Esophagus (tissue), 2 donors: ENCODE measurements at regions not wholly inside any gene's neighbourhood (a gene's known extent, or its start where the extent isn't known, plus 50 kb on each side); places are given as distances from the start of the nearest gene placed in this dataset.

Experiments
- H3K27ac ChIP-seq, 2 donors: one replicate each; pipeline ENCODE4 v1.5.1; 2013; ENCODE audit warnings: low read depth in 2 of 2, mild to moderate bottlenecking in 2 of 2, inconsistent platforms in 1 of 2, low read length in 1 of 2, moderate library complexity in 1 of 2
- H3K27me3 ChIP-seq, 2 donors: one replicate each; pipeline ENCODE4 v1.6.1; 2013; ENCODE audit warnings: low read length in 2 of 2, control low read depth in 1 of 2, mild to moderate bottlenecking in 1 of 2; ENCODE audit not compliant: insufficient read depth in 2 of 2, control insufficient read depth in 1 of 2
- H3K36me3 ChIP-seq, 2 donors: one replicate each; pipeline ENCODE4 v1.6.1; 2013; ENCODE audit warnings: low read length in 1 of 2; ENCODE audit not compliant: control insufficient read depth in 2 of 2, insufficient read depth in 2 of 2
- H3K4me1 ChIP-seq, 2 donors: one replicate each; pipeline ENCODE4 v1.6.1; 2013; ENCODE audit warnings: low read length in 1 of 2; ENCODE audit not compliant: control insufficient read depth in 2 of 2, insufficient read depth in 2 of 2
- H3K4me3 ChIP-seq, 2 donors: one replicate each; pipeline ENCODE4 v1.5.1; 2013; ENCODE audit warnings: low read length in 2 of 2, mild to moderate bottlenecking in 2 of 2, low read depth in 1 of 2, moderate library complexity in 1 of 2
- H3K9me3 ChIP-seq, 2 donors: one replicate each; pipeline ENCODE4 v1.6.1; 2013; ENCODE audit warnings: mild to moderate bottlenecking in 2 of 2, low read depth in 1 of 2, low read length in 1 of 2, moderate library complexity in 1 of 2; ENCODE audit not compliant: control insufficient read depth in 2 of 2, insufficient read depth in 1 of 2
- WGBS, 2 donors: extraction: QIAGEN DNeasy Blood & Tissue Kit; methylation state at CpG; one replicate each; pipeline ENCODE4 v1.1.7; 2013; 5-methylcytosine and 5-hydroxymethylcytosine counted together
- donor health status: healthy with polysubstance abuse.
- donor health status: Bipolar disorder and iron deficiency.

- Histone ChIP-seq H3K9me3 (no peaks in the 10 kb centered on the region), H3K27me3 (no peaks in the 10 kb centered on the region), H3K27ac (no peak overlapping the region), H3K4me1 (no peaks in the 10 kb centered on the region), H3K4me3 (no peak overlapping the region), H3K36me3 (no peaks in the 10 kb centered on the region)
- WGBS, 2 donors = 94 to 97% methylated on average over 1 of the region's 1 CpG
Observed at GRCh38 chr10:4763513-4763912, 62.5 kb upstream of the AKR1E2 start.

DNA sequence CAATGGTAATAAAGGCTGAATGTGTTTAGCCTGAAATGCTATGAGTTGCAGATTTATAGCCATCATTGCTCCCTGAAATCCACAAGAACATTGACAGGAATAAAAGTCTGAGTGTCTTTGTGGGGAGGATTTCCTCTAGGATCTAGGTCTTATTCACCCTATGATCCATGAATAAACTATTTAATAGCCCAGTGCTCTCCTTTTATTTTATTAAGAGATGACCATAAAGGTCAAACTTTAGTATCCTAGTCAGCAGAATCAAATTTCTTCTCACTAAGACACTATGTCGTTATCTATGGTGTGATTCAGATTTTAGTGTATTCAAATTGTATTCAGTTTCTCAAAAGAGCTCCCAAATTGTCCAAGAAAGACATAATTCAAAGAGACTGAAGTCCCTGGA lies 67.8 kb upstream of the AKR1E2 start:
- Histone ChIP-seq H3K9me3 (no peaks in the 10 kb centered on the region), H3K4me3 (no peak overlapping the region), H3K36me3 (no peaks in the 10 kb centered on the region), H3K27me3 (no peaks in the 10 kb centered on the region), H3K27ac (no peak overlapping the region), H3K4me1 (no peaks in the 10 kb centered on the region)
- WGBS, 2 donors = 80 to 87% methylated on average over 1 of the region's 1 CpG

DNA sequence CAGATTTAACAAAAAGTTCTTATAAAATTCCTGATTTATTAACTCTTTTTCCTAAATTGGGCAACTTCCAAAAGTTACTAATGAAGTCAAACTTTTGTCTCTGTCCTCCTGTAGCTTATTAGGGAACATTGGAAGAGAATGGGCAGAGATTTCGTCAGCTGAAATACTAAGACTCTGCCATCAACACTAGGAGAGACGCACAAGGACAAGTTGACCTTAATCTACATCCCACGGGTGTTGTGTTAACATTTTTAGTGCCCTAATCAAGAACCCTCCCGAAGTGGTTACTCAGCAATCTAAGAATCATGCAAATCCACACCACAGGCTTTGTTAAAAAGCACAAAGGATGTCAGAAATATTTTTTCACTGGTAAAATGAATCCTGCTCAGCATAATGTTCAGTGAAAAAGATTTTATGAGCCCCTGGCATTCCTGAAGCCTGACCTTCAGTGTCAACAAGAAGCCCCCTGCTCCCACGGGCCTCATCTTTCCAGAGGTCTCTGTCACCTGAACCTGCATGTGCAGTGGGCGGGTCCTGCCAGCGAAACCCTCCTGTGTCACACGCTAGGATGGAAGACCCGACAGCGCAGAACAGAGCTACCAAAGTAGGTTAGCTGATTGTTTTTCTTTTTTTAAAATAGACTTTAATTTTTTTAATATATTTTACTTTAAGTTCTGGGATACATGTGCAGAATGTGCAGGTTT lies 70.6 kb upstream of the AKR1E2 start:
- Histone ChIP-seq H3K4me1 (no peaks in the 10 kb centered on the region), H3K27ac (no peak overlapping the region), H3K9me3 (no peaks in the 10 kb centered on the region), H3K36me3 (no peaks in the 10 kb centered on the region), H3K27me3 (no peaks in the 10 kb centered on the region), H3K4me3 (no peak overlapping the region)
- whole genome bisulfite sequencing, 2 donors = 77 to 82% methylated on average over 10 of the region's 10 CpGs

DNA sequence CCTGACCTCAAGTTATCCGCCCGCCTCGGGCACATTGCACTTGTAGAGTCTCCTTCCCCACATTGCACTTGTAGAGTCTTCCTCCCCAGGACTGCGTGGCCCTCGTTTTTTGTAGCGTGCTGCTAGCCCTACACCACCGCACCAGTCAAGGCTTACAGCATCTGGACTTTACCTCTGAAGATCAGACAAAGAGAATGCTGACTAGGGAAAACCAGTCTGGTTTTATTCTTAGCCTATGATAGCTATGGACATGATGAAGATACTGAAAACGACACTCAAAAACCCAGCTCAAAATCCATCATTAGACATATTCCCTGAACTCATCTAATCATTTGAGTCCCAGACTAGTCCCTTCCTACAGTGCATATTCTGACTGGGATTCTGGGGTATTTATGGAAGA lies 71.9 kb upstream of the AKR1E2 start:
- Histone ChIP-seq H3K9me3 (no peaks in the 10 kb centered on the region), H3K4me1 (no peaks in the 10 kb centered on the region), H3K27me3 (no peaks in the 10 kb centered on the region), H3K4me3 (no peak overlapping the region), H3K36me3 (no peaks in the 10 kb centered on the region), H3K27ac (no peak overlapping the region)
- whole genome bisulfite sequencing, 2 donors = 93 to 95% methylated on average over 8 of the region's 8 CpGs

DNA sequence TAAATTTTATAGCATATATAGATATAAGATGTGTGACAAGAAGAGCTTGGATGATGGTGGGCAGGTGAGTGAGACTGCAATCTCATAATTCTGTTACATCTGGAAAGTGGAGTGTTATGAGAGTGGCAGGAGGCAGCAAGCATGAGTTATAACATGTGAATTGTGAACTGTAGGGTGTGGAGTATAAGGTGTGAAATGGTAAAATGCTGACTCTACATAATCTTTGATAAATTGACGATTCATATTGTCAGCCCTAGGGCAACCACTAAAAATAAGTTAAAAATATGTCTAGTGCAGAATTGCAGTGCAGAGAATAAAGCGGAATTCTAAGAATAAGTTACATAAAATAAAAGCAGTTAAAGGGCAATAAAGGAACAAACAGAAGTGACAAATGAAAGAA lies 74.8 kb upstream of the AKR1E2 start:
- Histone ChIP-seq H3K27me3 (no peaks in the 10 kb centered on the region), H3K4me1 (no peaks in the 10 kb centered on the region), H3K27ac (no peak overlapping the region), H3K36me3 (no peaks in the 10 kb centered on the region), H3K9me3 (no peaks in the 10 kb centered on the region), H3K4me3 (no peak overlapping the region)
- 67 to 81% methylated on average over 2 of the region's 2 CpGs for WGBS, 2 donors

- H3K4me1 ChIP-seq = no peaks in the 10 kb centered on the region
- H3K27ac ChIP-seq = no peak overlapping the region
- no peak overlapping the region for H3K4me3 ChIP-seq
- H3K9me3 ChIP-seq = no peaks in the 10 kb centered on the region
- H3K36me3 ChIP-seq = no peaks in the 10 kb centered on the region
- 89 to 93% methylated on average over 4 of the region's 4 CpGs for WGBS, 2 donors
- H3K27me3 ChIP-seq = no peaks in the 10 kb centered on the region
Observed at GRCh38 chr10:4749271-4749574, 76.8 kb upstream of the AKR1E2 start.

GRCh38 chr10:4748491-4749270 lies 77.3 kb upstream of the AKR1E2 start:
- H3K4me3 ChIP-seq = no peak overlapping the region
- 71 to 76% methylated on average over 4 of the region's 4 CpGs for WGBS, 2 donors
- no peak overlapping the region for H3K27ac ChIP-seq
- no peaks in the 10 kb centered on the region for H3K4me1 ChIP-seq
- no peaks in the 10 kb centered on the region for H3K27me3 ChIP-seq
- H3K9me3 ChIP-seq = no peaks in the 10 kb centered on the region
- no peaks in the 10 kb centered on the region for H3K36me3 ChIP-seq

- H3K9me3 ChIP-seq = no peaks in the 10 kb centered on the region
- H3K27ac ChIP-seq = no peak overlapping the region
- H3K4me1 ChIP-seq = no peaks in the 10 kb centered on the region
- WGBS, 2 donors = 51 to 59% methylated on average over 2 of the region's 2 CpGs
- H3K36me3 ChIP-seq = no peaks in the 10 kb centered on the region
- no peak overlapping the region for H3K4me3 ChIP-seq
- no peaks in the 10 kb centered on the region for H3K27me3 ChIP-seq
Observed at GRCh38 chr10:4742217-4742616, 83.8 kb upstream of the AKR1E2 start.

DNA sequence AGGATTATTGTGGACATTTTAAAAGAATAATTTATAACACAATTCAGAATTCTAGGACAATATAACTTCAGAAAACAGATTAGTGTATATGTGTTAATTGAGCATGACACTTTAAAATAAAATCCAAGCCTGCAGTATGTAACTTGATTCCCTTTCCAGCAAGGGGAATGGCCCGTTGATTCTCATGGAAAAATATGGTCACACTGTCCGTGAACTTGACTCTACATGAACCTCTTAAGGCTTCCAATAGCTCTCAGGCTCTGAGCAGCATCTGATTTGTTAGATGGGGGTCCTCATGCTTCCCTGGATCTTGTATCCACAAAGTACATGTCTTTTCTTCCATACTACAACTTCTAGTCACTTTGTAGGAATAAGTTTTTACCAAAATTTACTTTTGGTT lies 85.5 kb upstream of the AKR1E2 start:
- H3K4me3 ChIP-seq = no peak overlapping the region
- H3K27ac ChIP-seq = no peak overlapping the region
- no peaks in the 10 kb centered on the region for H3K27me3 ChIP-seq
- no peaks in the 10 kb centered on the region for H3K9me3 ChIP-seq
- 39 to 45% methylated on average over 2 of the region's 2 CpGs for WGBS, 2 donors
- no peaks in the 10 kb centered on the region for H3K4me1 ChIP-seq
- H3K36me3 ChIP-seq = no peaks in the 10 kb centered on the region

DNA sequence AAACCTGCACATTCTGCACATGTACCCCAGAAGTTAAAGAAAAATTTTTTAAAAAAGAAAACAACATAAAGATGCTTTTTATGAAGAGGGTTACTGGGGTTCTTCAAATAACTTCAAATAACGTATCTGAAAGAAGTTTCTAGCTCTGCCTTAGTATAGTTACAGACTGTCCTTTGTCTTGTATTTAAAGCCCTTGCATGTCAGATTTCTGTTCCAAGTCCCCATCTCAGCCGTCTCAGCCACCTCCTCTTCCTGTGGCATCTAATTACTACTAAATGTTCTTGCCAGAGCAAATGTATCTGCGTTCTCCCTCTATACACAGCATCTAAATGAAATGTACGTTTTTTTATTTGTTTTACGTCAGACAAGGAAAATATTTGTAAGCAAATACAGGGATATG lies 89.4 kb upstream of the AKR1E2 start:
- no peak overlapping the region for H3K27ac ChIP-seq
- 55% methylated on average over 5 of the region's 5 CpGs for WGBS, 2 donors
- no peak overlapping the region for H3K4me3 ChIP-seq
- no peaks in the 10 kb centered on the region for H3K9me3 ChIP-seq
- H3K4me1 ChIP-seq = peaks cover 3% of the 10 kb centered on the region in 2 donors
- H3K27me3 ChIP-seq = no peaks in the 10 kb centered on the region
- no peaks in the 10 kb centered on the region for H3K36me3 ChIP-seq
